CD14-positive monocyte (primary cell): ENCODE measurements at regions not wholly inside any gene's neighbourhood (a gene's known extent, or its start where the extent isn't known, plus 50 kb on each side); places are given as distances from the start of the nearest gene placed in this dataset.

Experiments used
- DNase-seq, 3 donors: peaks; one replicate each; pipeline ENCODE4 v3.0.0-alpha.2; 2011 to 2022
- H2AFZ ChIP-seq: 2 replicates; pipeline ENCODE4 v1.6.0; 2012; ENCODE audit warnings: mild to moderate bottlenecking, low read depth, low read length, inconsistent platforms; ENCODE audit not compliant: insufficient read depth, poor library complexity, severe bottlenecking
- H3K27ac ChIP-seq, 2 donors: 1 replicate in 1 of 2; 2 replicates in 1 of 2; pipeline ENCODE4 v1.5.1; 2012 to 2013; ENCODE audit warnings: low read length in 2 of 2, control low read depth in 1 of 2, inconsistent platforms in 1 of 2, low read depth in 1 of 2, mild to moderate bottlenecking in 1 of 2
- H3K27me3 ChIP-seq, 2 donors: one replicate each; pipeline versions ENCODE4 v1.6.0 to v1.6.1; 2011 to 2013; ENCODE audit warnings: low read length in 2 of 2; ENCODE audit not compliant: control insufficient read depth in 2 of 2, insufficient read depth in 2 of 2
- H3K36me3 ChIP-seq, 2 donors: replicated peaks in 1 of 2; 1 replicate in 1 of 2; 2 replicates in 1 of 2; pipeline versions ENCODE4 v1.5.1 to v1.6.1; 2012 to 2013; ENCODE audit warnings: low read length in 2 of 2, control low read depth in 1 of 2, inconsistent platforms in 1 of 2, mild to moderate bottlenecking in 1 of 2; ENCODE audit not compliant: insufficient read depth in 2 of 2, control insufficient read depth in 1 of 2
- H3K4me1 ChIP-seq, 2 donors: 1 replicate in 1 of 2; 2 replicates in 1 of 2; pipeline versions ENCODE4 v1.5.1 to v1.6.1; 2012 to 2013; ENCODE audit warnings: low read length in 2 of 2, control low read depth in 1 of 2, inconsistent platforms in 1 of 2, mild to moderate bottlenecking in 1 of 2, moderate library complexity in 1 of 2; ENCODE audit not compliant: insufficient read depth in 2 of 2, control insufficient read depth in 1 of 2
- H3K4me2 ChIP-seq: replicated peaks from 2 replicates; pipeline ENCODE3; 2012; ENCODE audit warnings: low read length, moderate library complexity, mild to moderate bottlenecking; ENCODE audit not compliant: poor library complexity, severe bottlenecking; ENCODE audit errors: extremely low read depth
- H3K4me3 ChIP-seq, 3 experiments: fragments of 200-600 bp in 1 of 3; sonication (generic) in 1 of 3; replicated peaks in 1 of 3; 1 replicate in 2 of 3; 2 replicates in 1 of 3; pipeline ENCODE4 v1.5.1; 2011 to 2013; ENCODE audit warnings: low read length in 3 of 3, mild to moderate bottlenecking in 3 of 3, control low read depth in 2 of 3, low read depth in 2 of 3, inconsistent platforms in 1 of 3, moderate library complexity in 1 of 3
- H3K79me2 ChIP-seq: 2 replicates; pipeline ENCODE4 v1.6.0; 2012; ENCODE audit warnings: mild to moderate bottlenecking, control low read depth, inconsistent platforms, low read length, moderate library complexity; ENCODE audit not compliant: insufficient read depth
- H3K9ac ChIP-seq: 2 replicates; pipeline ENCODE4 v1.6.0; 2017; ENCODE audit warnings: low read length, mild to moderate bottlenecking; ENCODE audit not compliant: insufficient read depth, poor library complexity, severe bottlenecking
- H3K9me3 ChIP-seq, 2 donors: replicated peaks in 1 of 2; 1 replicate in 1 of 2; 2 replicates in 1 of 2; pipeline versions ENCODE4 v1.5.1 to v1.6.1; 2012 to 2013; ENCODE audit warnings: low read length in 2 of 2, control low read depth in 1 of 2; ENCODE audit not compliant: control insufficient read depth in 1 of 2, insufficient read depth in 1 of 2
- H4K20me1 ChIP-seq: 2 replicates; pipeline ENCODE4 v1.6.0; 2012; ENCODE audit warnings: mild to moderate bottlenecking, low read length, control low read depth, moderate library complexity; ENCODE audit not compliant: insufficient read depth
- H3K27ac Mint-ChIP-seq, 7 donors: one replicate each; pipeline ENCODE4 v1.8.0; 2020; ENCODE audit warnings: mild to moderate bottlenecking in 7 of 7, mixed read lengths in 7 of 7, moderate library complexity in 6 of 7, inconsistent platforms in 2 of 7
- H3K27me3 Mint-ChIP-seq, 3 donors: one replicate each; pipeline ENCODE4 v1.8.0; 2021 to 2022; ENCODE audit warnings: low read depth in 3 of 3, mild to moderate bottlenecking in 3 of 3, mixed read lengths in 3 of 3, moderate library complexity in 3 of 3, inconsistent platforms in 1 of 3
- H3K36me3 Mint-ChIP-seq, 2 donors: one replicate each; pipeline ENCODE4 v1.8.0; 2020; ENCODE audit warnings: mixed read lengths in 2 of 2, inconsistent platforms in 1 of 2, mild to moderate bottlenecking in 1 of 2
- H3K4me1 Mint-ChIP-seq: one replicate; pipeline ENCODE4 v1.8.0; 2020; ENCODE audit warnings: mild to moderate bottlenecking, mixed read lengths
- H3K4me3 Mint-ChIP-seq, 2 donors: one replicate each; pipeline ENCODE4 v1.8.0; 2020; ENCODE audit warnings: mild to moderate bottlenecking in 2 of 2, mixed read lengths in 2 of 2, moderate library complexity in 1 of 2
- H3K9me3 Mint-ChIP-seq, 7 donors: one replicate each; pipeline ENCODE4 v1.8.0; 2020 to 2022; ENCODE audit warnings: mixed read lengths in 7 of 7, mild to moderate bottlenecking in 6 of 7, moderate library complexity in 6 of 7, inconsistent platforms in 2 of 7
- WGBS: methylation state at CpG from one replicate; pipeline ENCODE4 v1.1.5; 2013; ENCODE audit warnings: missing lambda C conversion rate; ENCODE audit not compliant: insufficient coverage; 5-methylcytosine and 5-hydroxymethylcytosine counted together
- intact Hi-C, 2 donors: fragments of 100-400 bp; cut with micrococcal nuclease; formaldehyde crosslinking; loops; one replicate each; pipeline versions ENCODE4 v1.15.0 to v1.15.1; 2023
- TF ChIP-seq, protein P1 (sequence below): fragments of 200-600 bp; IDR thresholded peaks from one replicate; pipeline ENCODE4 v1.8.0; 2022; ENCODE audit warnings: antibody characterized with exemption, mild to moderate bottlenecking

DNA sequence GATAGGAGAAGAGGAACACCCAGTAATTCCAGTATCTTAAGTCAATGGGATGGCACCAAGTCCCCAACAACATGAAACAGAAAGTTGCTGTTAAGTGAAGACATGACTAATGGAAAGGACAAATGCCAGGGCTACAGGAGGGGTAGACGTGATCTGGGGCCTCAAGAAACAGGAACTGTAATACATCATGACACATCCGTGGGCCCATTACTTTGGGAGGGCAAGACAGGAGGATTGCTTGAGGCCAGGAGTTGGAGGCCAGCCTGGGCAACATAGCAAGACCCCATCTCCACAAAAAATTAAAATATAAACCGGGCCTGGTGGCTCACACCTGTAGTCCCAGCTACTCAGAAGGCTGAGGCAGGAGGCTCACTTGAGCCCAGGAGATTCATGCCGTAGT is 408.6 kb upstream of the PRKCQ start:
- intact Hi-C loops = no loop called here
- Histone ChIP-seq H3K4me2 (no peak overlapping the region), H4K20me1 (no peaks in the 10 kb centered on the region), H3K27ac (no peak overlapping the region), H2AFZ (no peak overlapping the region), H3K4me3 (no peak overlapping the region), H3K36me3 (no peaks in the 10 kb centered on the region), H3K79me2 (no peaks in the 10 kb centered on the region), H3K9me3 (no peaks in the 10 kb centered on the region), H3K27me3 (no peaks in the 10 kb centered on the region), H3K4me1 (peaks cover 6 to 9% of the 10 kb centered on the region in 2 donors), H3K9ac (no peak overlapping the region)
- Mint-ChIP-seq H3K36me3 (no peaks in the 10 kb centered on the region), H3K27me3 (peaks cover 0 to 2% (median 0%) of the 10 kb centered on the region in 3 donors), H3K4me1 (peaks cover 8% of the 10 kb centered on the region), H3K4me3 (no peak overlapping the region), H3K9me3 (peaks cover 0 to 8% (median 2%) of the 10 kb centered on the region in 7 donors), H3K27ac (peak overlapping the region in 1 of 7 donors; percentile 35)
- peak; percentile 31 to 55 (median 41) for DNase-seq
- TF ChIP-seq, protein P1, sequence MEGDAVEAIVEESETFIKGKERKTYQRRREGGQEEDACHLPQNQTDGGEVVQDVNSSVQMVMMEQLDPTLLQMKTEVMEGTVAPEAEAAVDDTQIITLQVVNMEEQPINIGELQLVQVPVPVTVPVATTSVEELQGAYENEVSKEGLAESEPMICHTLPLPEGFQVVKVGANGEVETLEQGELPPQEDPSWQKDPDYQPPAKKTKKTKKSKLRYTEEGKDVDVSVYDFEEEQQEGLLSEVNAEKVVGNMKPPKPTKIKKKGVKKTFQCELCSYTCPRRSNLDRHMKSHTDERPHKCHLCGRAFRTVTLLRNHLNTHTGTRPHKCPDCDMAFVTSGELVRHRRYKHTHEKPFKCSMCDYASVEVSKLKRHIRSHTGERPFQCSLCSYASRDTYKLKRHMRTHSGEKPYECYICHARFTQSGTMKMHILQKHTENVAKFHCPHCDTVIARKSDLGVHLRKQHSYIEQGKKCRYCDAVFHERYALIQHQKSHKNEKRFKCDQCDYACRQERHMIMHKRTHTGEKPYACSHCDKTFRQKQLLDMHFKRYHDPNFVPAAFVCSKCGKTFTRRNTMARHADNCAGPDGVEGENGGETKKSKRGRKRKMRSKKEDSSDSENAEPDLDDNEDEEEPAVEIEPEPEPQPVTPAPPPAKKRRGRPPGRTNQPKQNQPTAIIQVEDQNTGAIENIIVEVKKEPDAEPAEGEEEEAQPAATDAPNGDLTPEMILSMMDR = no peak
- 33% methylated on average over 3 of the region's 4 CpGs for WGBS

DNA sequence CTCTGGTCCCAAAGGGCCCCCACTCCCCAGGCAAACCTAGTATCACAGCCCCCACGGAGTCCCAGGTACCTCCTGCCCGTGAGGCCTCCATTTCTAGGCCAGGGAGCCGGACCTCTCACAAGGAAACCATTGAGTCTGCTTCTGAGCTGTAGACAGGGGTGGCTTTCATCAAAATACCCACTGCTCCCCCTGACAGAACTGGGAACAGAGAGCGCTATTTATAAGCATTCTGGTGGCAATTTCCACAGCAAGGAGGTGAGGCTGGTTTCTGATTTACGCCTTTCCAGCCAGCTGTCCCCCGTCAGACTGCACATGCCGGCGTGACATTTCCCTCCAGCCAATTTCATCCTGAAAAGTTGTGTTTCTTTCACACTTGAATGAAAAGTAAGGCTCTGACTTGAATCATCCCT is 407.5 kb upstream of the PRKCQ start:
- DNase-seq = no peak
- Histone ChIP-seq H3K27me3 (no peaks in the 10 kb centered on the region), H3K36me3 (no peaks in the 10 kb centered on the region), H3K9ac (no peak overlapping the region), H3K4me1 (peaks cover 6 to 9% of the 10 kb centered on the region in 2 donors), H3K27ac (no peak overlapping the region), H4K20me1 (no peaks in the 10 kb centered on the region), H3K4me3 (no peak overlapping the region), H3K79me2 (no peaks in the 10 kb centered on the region), H3K9me3 (no peaks in the 10 kb centered on the region), H2AFZ (no peak overlapping the region), H3K4me2 (no peak overlapping the region)
- Mint-ChIP-seq H3K27me3 (peaks cover 0 to 2% (median 0%) of the 10 kb centered on the region in 3 donors), H3K4me1 (peaks cover 8% of the 10 kb centered on the region), H3K4me3 (no peak overlapping the region), H3K36me3 (no peaks in the 10 kb centered on the region), H3K27ac (no peak overlapping the region), H3K9me3 (peaks cover 0 to 8% (median 2%) of the 10 kb centered on the region in 7 donors)
- WGBS = 86% methylated on average over 4 of the region's 8 CpGs
- TF ChIP-seq, protein P1 = no peak
- intact Hi-C loops = no loop called here
